ENCODE measurements at regions not wholly inside any gene's neighbourhood (a gene's known extent, or its start where the extent isn't known, plus 50 kb on each side); places are given as distances from the start of the nearest gene placed in this dataset.

DNA sequence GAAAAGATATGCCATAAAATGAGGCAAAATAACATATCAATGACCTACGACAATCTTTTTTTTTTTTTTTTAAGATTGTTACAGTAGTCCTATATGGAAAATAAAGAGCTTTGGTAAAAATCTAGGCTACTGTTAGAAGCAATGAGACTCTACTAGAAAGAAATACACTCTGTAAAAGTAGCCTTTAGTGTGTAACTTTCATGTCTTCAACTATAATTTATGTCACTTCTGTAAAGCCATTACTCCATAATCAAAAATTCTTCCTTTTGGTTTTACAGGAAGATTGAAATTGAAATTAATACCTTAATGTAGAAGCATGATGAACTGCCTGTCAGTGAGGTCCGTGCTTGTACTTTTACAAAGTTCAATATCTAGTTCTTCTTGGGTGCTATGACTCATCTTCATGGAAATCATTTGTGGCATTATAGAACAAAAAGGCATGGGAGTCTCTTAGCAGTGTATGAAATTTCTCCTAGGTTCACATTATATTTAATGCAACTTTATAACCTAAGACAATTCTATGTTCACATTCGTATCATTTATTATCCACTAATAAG lies 1393.1 kb downstream of the EFNA5 start:
- FAIRE-seq = no peak
- Histone ChIP-seq H3K27ac (ENCODE audit: insufficient read depth, low read depth, low read length) (no peak overlapping the region), H3K4me2 (ENCODE audit: insufficient read depth, low read length) (no peak overlapping the region), H3K9me1 (replicated peaks; ENCODE audit: control insufficient read depth, extremely low read depth, insufficient read depth, low read length) (no peaks in the 10 kb centered on the region), H2AFZ (ENCODE audit: low read depth, low read length) (no peak overlapping the region), H3K36me3 (ENCODE audit: control insufficient read depth in 2 of 2, extremely low read depth in 1 of 2, insufficient read depth in 2 of 2, low read length in 2 of 2) (no peaks in the 10 kb centered on the region), H3K4me1 (ENCODE audit: control insufficient read depth, extremely low read depth, insufficient read depth, low read length) (no peaks in the 10 kb centered on the region), H4K20me1 (replicated peaks; ENCODE audit: control insufficient read depth, extremely low read depth, insufficient read depth, low read length) (no peaks in the 10 kb centered on the region), H3K27me3 (ENCODE audit: control insufficient read depth in 2 of 2, insufficient read depth in 2 of 2, low read length in 2 of 2) (no peaks in the 10 kb centered on the region), H3K4me3 (replicated peaks in 1 of 3; ENCODE audit: insufficient read depth in 1 of 3, low read depth in 1 of 3, low read length in 3 of 3) (no peak overlapping the region), H3K9ac (replicated peaks; ENCODE audit: extremely low read depth, insufficient read depth, low read length) (no peak overlapping the region), H3K79me2 (ENCODE audit: control insufficient read depth, insufficient read depth, low read length) (no peaks in the 10 kb centered on the region), H3K9me3 (replicated peaks; ENCODE audit: control insufficient read depth, insufficient read depth, low read length) (no peaks in the 10 kb centered on the region)
- ChIA-PET CTCF (no interaction called here), POLR2A (no interaction called here)
- BruUV-seq (replicated peaks) = no TSS peak
- dilution Hi-C loops (cut with MboI; ENCODE audit: extremely low pct_ligation_motif_present, low sequenced_read_pairs) = no loop called here
- intact Hi-C loops (cut with micrococcal nuclease) = no loop called here
- TF ChIP-seq JUN (IDR thresholded peaks at IDR 0.05; ENCODE audit: borderline replicate concordance, insufficient read depth, insufficient read length, low read depth) (peak; percentile 4), MYC (IDR thresholded peaks at IDR 0.05; ENCODE audit: low read depth, low read length) (no peak)
- DNase-seq (ENCODE audit: low read depth, low spot score) = no peak

DNA sequence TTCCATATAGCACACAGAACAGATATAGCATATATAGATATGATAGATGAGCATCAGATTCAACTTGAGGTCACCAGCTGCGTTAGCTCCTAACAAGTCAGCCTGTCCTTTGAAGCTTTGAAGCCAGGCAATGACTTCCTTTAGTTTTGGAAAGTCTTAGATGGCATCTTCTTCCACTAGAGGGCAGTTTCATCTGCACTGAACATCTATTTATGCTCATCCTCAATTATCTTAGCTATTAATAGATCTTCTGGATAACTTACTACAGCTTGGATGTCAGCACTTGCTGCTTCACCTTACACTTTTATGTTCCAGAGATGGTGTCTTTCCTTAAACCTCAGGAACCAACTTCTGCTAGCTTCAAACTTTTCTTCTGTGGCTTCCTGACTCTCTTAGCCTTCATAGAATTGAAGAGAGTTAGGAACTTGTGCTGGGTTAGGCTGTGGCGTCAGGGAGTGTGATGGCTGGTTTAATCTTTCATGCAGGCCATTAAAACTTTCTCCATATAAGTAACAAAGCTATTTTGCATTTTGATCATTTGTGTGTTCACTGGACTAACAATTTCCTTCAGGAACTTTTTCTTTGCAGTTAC lies 1401.4 kb downstream of the EFNA5 start:
- POLR2A ChIA-PET = interaction anchor here (0.6 kb wide), 1 partner anchor 536 kb away, joined by 3 read pairs; no protein-coding TSS in a partner anchor
- dilution Hi-C loops (cut with MboI; ENCODE audit: extremely low pct_ligation_motif_present, low sequenced_read_pairs) (no loop called here), intact Hi-C loops (cut with micrococcal nuclease) (loop anchor here (1.0 to 10.0 kb wide), 5 partner anchors 99 to 1404 kb away; no protein-coding TSS in a partner anchor)
- BruUV-seq (replicated peaks) = no TSS peak
- H2AFZ ChIP-seq (ENCODE audit: low read depth, low read length) = no peak overlapping the region
- no peak overlapping the region for H3K4me3 ChIP-seq (replicated peaks in 1 of 3; ENCODE audit: insufficient read depth in 1 of 3, low read depth in 1 of 3, low read length in 3 of 3)
- no peaks in the 10 kb centered on the region for H3K36me3 ChIP-seq (ENCODE audit: control insufficient read depth in 2 of 2, extremely low read depth in 1 of 2, insufficient read depth in 2 of 2, low read length in 2 of 2)
- no peaks in the 10 kb centered on the region for H3K4me1 ChIP-seq (ENCODE audit: control insufficient read depth, extremely low read depth, insufficient read depth, low read length)
- peak; percentile 43 for DNase-seq (ENCODE audit: low read depth, low spot score)
- no peaks in the 10 kb centered on the region for H3K79me2 ChIP-seq (ENCODE audit: control insufficient read depth, insufficient read depth, low read length)
- peak; percentile 66 for FAIRE-seq
- H3K9me1 ChIP-seq (replicated peaks; ENCODE audit: control insufficient read depth, extremely low read depth, insufficient read depth, low read length) = no peaks in the 10 kb centered on the region
- TF ChIP-seq, protein P1, sequence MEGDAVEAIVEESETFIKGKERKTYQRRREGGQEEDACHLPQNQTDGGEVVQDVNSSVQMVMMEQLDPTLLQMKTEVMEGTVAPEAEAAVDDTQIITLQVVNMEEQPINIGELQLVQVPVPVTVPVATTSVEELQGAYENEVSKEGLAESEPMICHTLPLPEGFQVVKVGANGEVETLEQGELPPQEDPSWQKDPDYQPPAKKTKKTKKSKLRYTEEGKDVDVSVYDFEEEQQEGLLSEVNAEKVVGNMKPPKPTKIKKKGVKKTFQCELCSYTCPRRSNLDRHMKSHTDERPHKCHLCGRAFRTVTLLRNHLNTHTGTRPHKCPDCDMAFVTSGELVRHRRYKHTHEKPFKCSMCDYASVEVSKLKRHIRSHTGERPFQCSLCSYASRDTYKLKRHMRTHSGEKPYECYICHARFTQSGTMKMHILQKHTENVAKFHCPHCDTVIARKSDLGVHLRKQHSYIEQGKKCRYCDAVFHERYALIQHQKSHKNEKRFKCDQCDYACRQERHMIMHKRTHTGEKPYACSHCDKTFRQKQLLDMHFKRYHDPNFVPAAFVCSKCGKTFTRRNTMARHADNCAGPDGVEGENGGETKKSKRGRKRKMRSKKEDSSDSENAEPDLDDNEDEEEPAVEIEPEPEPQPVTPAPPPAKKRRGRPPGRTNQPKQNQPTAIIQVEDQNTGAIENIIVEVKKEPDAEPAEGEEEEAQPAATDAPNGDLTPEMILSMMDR (IDR thresholded peaks at IDR 0.05; ENCODE audit: extremely low read depth in 1 of 2, insufficient read depth in 1 of 2, low read depth in 1 of 2, low read length in 2 of 2) = peak; percentile 45 to 53
- TF ChIP-seq GATA2 (IDR thresholded peaks at IDR 0.05; ENCODE audit: insufficient read depth, insufficient read length, low read depth, low read length) (no peak), POLR2AphosphoS5 (IDR thresholded peaks at IDR 0.05; ENCODE audit: insufficient read depth, low read depth, low read length) (no peak), POLR2A (IDR thresholded peaks at IDR 0.05; ENCODE audit: low read depth, low read length) (no peak)
- TF ChIP-seq, protein P2, sequence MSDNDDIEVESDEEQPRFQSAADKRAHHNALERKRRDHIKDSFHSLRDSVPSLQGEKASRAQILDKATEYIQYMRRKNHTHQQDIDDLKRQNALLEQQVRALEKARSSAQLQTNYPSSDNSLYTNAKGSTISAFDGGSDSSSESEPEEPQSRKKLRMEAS (IDR thresholded peaks at IDR 0.05; ENCODE audit: insufficient read depth, insufficient read length) = no peak
- no peaks in the 10 kb centered on the region for H3K9me3 ChIP-seq (replicated peaks; ENCODE audit: control insufficient read depth, insufficient read depth, low read length)
- H3K27ac ChIP-seq (ENCODE audit: insufficient read depth, low read depth, low read length) = no peak overlapping the region
- H4K20me1 ChIP-seq (replicated peaks; ENCODE audit: control insufficient read depth, extremely low read depth, insufficient read depth, low read length) = no peaks in the 10 kb centered on the region
- no peaks in the 10 kb centered on the region for H3K27me3 ChIP-seq (ENCODE audit: control insufficient read depth in 2 of 2, insufficient read depth in 2 of 2, low read length in 2 of 2)
- H3K9ac ChIP-seq (replicated peaks; ENCODE audit: extremely low read depth, insufficient read depth, low read length) = no peak overlapping the region
- H3K4me2 ChIP-seq (ENCODE audit: insufficient read depth, low read length) = no peak overlapping the region
- CTCF ChIA-PET = interaction anchor here (0.5 to 3.4 kb wide), 58 partner anchors 10 to 1927 kb away, joined by 3 to 43 read pairs (median 4); partner anchors contain the start of gene EFNA5

All from endothelial cell of umbilical vein (primary cell).